HG02885 (cell line): ENCODE measurements at regions not wholly inside any gene's neighbourhood (a gene's known extent, or its start where the extent isn't known, plus 50 kb on each side); places are given as distances from the start of the nearest gene placed in this dataset.
"Not testable (repeated sequence)": the region's sequence is repeated elsewhere in the genome, so short reads cannot be mapped to it uniquely, and the experiment has no call there.

Experiments
- ATAC-seq: cut with Tn5 transposase; IDR thresholded peaks from one replicate; pipeline ENCODE4 v1.9.1; 2021; ENCODE audit warnings: mild to moderate bottlenecking; ENCODE audit not compliant: unreplicated experiment, poor library complexity

GRCh38 chr12:47413806-47414205 lies 292.0 kb downstream of the RPAP3 start:
- ATAC-seq: no peak

DNA sequence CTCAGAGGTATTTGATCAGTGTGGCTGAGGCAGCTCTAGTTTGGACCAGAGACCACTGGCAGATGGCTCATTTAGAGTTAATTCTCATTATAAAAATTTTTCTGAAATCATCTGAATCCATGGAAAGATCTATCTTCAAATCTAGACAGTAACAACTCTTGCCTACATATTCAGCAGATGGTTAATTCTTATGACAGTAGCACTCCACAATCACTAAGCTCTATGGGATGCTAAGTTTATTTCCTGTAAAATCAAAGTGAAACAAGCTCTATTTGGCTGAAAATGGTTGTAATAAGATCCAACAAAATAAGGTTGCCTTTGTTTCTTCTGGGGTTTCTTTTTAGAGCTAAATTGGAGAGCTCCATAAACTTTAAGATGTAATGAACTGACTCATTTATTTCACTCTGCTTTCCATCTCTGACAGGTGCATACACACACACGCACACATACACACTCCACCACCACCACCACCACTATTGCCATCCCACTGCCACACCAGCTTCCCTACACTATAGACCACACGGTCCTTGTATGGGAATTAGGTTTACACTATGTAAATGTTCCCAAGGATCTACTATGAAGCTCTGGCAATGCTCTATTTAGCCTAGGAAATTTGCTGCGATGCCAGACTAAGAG lies 293.1 kb downstream of the RPAP3 start:
- no peak for ATAC-seq

GRCh38 chr12:47411966-47412365 lies 293.9 kb downstream of the RPAP3 start:
- no peak for ATAC-seq

GRCh38 chr12:47410862-47411261 lies 295.0 kb downstream of the RPAP3 start:
- no peak for ATAC-seq

GRCh38 chr12:47410383-47410782 lies 295.4 kb downstream of the RPAP3 start:
- ATAC-seq: no peak

- ATAC-seq: no peak
These were observed 296.4 kb downstream of the RPAP3 start for GRCh38 chr12:47409310-47409987.

DNA sequence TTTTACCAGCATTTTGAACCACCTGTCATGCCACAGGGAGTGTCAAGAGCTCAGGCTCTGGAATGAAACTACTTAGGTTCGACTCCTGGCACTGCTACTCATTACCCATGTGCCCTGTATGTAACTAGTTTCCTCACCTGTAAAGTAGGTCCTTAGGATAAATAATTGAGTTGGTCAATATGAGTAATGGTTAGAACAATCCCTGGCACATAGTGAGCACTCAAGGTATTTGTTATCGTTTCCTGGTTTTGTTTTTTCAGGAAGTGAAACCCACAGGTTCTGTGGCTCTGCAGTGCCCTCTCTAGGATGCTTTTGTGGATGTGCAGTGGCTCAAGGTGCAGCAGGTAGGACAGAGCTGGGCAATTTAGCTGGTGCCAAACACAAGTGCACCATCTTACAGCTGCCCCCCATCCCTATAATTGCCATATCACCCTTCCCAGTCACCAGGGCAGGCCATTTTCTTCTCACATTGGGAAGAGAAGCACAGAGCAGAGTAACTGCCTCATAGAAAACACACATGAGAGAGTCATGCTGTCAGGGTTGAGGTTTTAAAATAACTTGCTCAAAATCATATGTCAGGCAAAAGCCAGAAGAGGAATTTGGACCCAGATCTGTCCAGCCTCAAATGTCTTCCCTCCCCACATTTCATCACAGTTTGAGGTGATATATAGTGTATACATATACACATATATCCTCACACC lies 297.5 kb downstream of the RPAP3 start:
- peak; percentile 95 for ATAC-seq

- no peak for ATAC-seq
These were observed 298.2 kb downstream of the RPAP3 start for GRCh38 chr12:47407463-47408129.

DNA sequence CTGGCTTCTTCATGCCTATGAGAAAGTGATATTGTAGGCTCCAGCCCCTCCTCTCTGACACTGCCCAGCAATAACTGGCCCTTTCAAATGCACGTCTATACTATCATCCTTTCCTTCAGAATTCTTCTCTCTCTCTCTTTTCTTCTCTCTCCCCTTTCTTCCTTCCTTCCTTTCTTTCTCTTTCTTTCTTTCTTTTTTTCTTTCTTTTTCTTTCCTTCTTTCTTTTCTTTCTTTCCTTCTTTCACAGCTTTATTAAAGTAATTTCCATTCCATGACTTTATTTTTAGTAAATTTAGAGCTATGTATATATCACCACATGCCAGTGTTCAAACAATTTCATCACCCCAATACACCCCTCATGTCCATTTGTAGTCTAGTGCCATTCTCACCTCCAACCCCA lies 302.1 kb downstream of the RPAP3 start:
- ATAC-seq: no peak

GRCh38 chr12:47401196-47401595 lies 304.6 kb downstream of the RPAP3 start:
- ATAC-seq: not testable (repeated sequence)

GRCh38 chr12:47400266-47400665 lies 305.6 kb downstream of the RPAP3 start:
- no peak for ATAC-seq

- peak; percentile 77 for ATAC-seq
These were observed 308.1 kb downstream of the RPAP3 start for GRCh38 chr12:47397664-47398281.

DNA sequence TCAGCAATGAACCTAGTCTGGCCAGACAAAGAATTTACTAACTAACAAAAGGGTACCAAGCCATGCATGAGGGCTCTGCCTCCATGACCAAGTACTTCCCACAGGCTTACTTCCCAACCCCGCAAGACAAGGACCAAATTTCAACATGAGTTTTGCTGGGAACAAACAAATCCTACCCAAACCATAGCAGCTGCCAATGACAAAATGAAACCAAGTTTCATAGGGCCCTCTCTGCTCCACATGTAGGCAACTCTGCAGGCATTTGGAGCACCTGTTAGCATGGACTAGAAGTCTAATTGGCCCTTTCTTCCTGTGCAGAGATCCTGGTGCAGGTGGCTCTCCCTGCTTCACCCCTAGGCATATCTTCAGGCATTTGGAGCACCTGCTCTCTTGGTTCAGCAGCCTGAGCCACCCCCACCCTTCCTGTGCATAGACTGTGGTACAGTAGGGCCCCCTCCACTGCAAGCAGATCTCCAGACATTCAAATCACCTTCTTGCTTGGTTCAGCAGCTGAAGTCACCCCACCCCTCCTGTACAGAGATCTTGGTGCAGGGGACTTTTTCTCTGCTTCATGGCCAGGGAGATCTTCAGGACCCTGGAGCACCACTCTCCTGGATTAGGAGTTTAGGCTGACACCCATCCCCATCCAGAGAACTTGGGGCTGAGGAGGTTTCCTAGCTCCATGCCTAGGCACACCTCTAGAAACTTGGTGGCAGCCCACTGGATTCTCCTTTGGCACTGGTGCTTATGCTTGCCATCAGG lies 308.7 kb downstream of the RPAP3 start:
- no peak for ATAC-seq

DNA sequence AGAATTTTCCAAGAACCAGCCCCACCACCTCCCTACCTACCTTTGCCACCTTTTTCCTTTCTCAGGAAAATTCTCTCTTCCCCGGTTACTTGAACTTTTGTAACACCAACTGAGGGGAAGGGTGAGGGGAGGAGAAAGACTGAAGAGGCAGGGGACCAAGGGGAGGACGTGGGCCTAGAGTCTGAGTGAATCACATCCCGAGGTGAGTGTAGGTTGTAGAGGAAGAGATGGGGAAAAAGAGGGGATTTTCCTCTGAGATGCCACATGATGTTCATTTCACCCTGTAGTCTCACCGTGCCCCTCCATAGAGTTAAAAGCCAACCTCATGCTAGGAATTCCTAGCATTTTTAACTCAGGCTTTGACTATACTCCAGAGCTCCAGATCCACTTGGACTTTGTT lies 311.8 kb downstream of the RPAP3 start:
- no peak for ATAC-seq

- ATAC-seq: no peak
These were observed 312.4 kb downstream of the RPAP3 start for GRCh38 chr12:47393403-47393790.

DNA sequence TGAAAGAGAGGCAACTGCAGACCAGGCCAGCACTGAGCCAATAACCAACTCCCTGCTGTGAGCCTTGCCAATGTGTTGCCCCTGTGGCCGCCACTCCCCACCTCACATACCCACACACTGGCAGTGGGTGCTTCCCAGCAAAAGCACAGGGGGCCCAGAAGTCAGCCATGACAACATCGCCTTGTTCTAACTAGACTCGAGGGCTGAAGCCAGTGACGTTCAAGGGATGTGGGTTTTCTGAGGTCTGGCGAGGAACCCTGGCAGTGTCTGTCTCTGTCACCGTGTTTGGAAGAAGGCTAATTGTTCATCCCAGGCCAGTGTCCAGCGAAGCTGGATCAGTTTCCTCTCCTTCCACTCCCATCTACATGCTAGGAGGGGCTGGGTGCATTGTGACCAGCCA lies 311.8 kb upstream of the AMIGO2 start:
- ATAC-seq: no peak

- ATAC-seq: no peak
These were observed 309.0 kb upstream of the AMIGO2 start for GRCh38 chr12:47388712-47389111.

GRCh38 chr12:47387994-47388393 lies 308.2 kb upstream of the AMIGO2 start:
- ATAC-seq: no peak

DNA sequence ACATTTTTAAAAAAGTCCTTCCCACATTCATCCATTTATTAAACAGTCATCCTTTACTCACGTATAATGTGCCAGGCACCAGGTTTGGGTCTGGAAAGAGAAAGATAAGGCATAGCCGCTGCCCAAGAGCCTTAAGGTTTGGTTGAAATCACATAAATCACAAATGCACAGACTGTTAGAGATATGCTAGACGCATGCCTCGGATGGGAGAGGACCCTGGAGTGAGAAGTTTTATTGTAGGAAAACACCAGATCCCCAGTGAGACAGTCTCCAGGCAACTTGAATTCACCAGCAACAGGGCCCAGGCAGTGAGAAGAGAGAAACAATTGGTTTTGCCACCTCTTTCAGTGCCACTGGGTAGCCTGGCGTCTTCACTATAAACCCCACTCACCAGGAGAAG lies 305.9 kb upstream of the AMIGO2 start:
- ATAC-seq: no peak

- ATAC-seq: no peak
These were observed 304.2 kb upstream of the AMIGO2 start for GRCh38 chr12:47383942-47384341.
